GM21367 (cell line): ENCODE measurements at regions not wholly inside any gene's neighbourhood (a gene's known extent, or its start where the extent isn't known, plus 50 kb on each side); places are given as distances from the start of the nearest gene placed in this dataset.

ENCODE experiments used
- ATAC-seq: cut with Tn5 transposase; IDR thresholded peaks from one replicate; pipeline ENCODE4 v1.9.1; 2021; ENCODE audit not compliant: unreplicated experiment

- ATAC-seq = no peak
Observed at GRCh38 chrX:20481632-20482031, 214.9 kb upstream of the RPS6KA3 start.

GRCh38 chrX:20479896-20480295 is 213.2 kb upstream of the RPS6KA3 start:
- no peak for ATAC-seq

- ATAC-seq = no peak
Observed at GRCh38 chrX:20479048-20479447, 212.3 kb upstream of the RPS6KA3 start.

GRCh38 chrX:20477836-20478524 is 211.3 kb upstream of the RPS6KA3 start:
- ATAC-seq = no peak

- ATAC-seq = no peak
Observed at GRCh38 chrX:20477219-20477618, 210.5 kb upstream of the RPS6KA3 start.

GRCh38 chrX:20472620-20473258 is 206.0 kb upstream of the RPS6KA3 start:
- ATAC-seq = no peak

GRCh38 chrX:20472148-20472547 is 205.4 kb upstream of the RPS6KA3 start:
- ATAC-seq = no peak

- no peak for ATAC-seq
Observed at GRCh38 chrX:20471483-20471882, 204.8 kb upstream of the RPS6KA3 start.

GRCh38 chrX:20463296-20464075 is 196.8 kb upstream of the RPS6KA3 start:
- ATAC-seq = no peak

- ATAC-seq = no peak
Observed at GRCh38 chrX:20461576-20461975, 194.9 kb upstream of the RPS6KA3 start.

GRCh38 chrX:20461002-20461401 is 194.3 kb upstream of the RPS6KA3 start:
- no peak for ATAC-seq

- ATAC-seq = no peak
Observed at GRCh38 chrX:20459410-20460350, 193.0 kb upstream of the RPS6KA3 start.

- ATAC-seq = no peak
Observed at GRCh38 chrX:20456971-20457370, 190.3 kb upstream of the RPS6KA3 start.

GRCh38 chrX:20455001-20455400 is 188.3 kb upstream of the RPS6KA3 start:
- no peak for ATAC-seq

GRCh38 chrX:20454117-20454516 is 187.4 kb upstream of the RPS6KA3 start:
- ATAC-seq = no peak

- no peak for ATAC-seq
Observed at GRCh38 chrX:20452487-20452886, 185.8 kb upstream of the RPS6KA3 start.

GRCh38 chrX:20451929-20452328 is 185.2 kb upstream of the RPS6KA3 start:
- ATAC-seq = no peak

- no peak for ATAC-seq
Observed at GRCh38 chrX:20445109-20445508, 178.4 kb upstream of the RPS6KA3 start.

GRCh38 chrX:20442597-20442996 is 175.9 kb upstream of the RPS6KA3 start:
- ATAC-seq = peak; percentile 66

GRCh38 chrX:20441123-20441522 is 174.4 kb upstream of the RPS6KA3 start:
- no peak for ATAC-seq
